ENCODE measurements at regions not wholly inside any gene's neighbourhood (a gene's known extent, or its start where the extent isn't known, plus 50 kb on each side); places are given as distances from the start of the nearest gene placed in this dataset.

DNA sequence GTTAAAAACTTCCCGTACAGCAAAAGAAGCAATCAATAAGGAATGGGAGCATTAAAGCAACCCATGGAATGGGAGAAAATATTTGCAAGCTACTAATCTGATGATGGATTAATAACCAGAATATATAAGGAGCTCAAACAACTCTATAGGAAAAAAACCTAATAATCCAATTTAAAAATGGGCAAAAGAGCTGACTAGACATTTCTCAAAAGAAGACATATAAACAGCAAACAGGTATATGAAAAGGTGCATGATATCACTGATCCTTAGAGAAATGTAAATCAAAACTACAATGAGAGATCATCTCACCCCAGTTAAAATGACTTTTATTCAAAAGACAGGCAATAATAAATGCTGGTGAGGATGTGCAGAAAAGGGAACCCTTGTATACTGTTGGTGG lies 52.7 kb upstream of the POU1F1 start:
- TF ChIP-seq, protein P1, sequence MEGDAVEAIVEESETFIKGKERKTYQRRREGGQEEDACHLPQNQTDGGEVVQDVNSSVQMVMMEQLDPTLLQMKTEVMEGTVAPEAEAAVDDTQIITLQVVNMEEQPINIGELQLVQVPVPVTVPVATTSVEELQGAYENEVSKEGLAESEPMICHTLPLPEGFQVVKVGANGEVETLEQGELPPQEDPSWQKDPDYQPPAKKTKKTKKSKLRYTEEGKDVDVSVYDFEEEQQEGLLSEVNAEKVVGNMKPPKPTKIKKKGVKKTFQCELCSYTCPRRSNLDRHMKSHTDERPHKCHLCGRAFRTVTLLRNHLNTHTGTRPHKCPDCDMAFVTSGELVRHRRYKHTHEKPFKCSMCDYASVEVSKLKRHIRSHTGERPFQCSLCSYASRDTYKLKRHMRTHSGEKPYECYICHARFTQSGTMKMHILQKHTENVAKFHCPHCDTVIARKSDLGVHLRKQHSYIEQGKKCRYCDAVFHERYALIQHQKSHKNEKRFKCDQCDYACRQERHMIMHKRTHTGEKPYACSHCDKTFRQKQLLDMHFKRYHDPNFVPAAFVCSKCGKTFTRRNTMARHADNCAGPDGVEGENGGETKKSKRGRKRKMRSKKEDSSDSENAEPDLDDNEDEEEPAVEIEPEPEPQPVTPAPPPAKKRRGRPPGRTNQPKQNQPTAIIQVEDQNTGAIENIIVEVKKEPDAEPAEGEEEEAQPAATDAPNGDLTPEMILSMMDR (IDR thresholded peaks at IDR 0.05; ENCODE audit: extremely low read depth in 1 of 2, insufficient read depth in 1 of 2, low read depth in 1 of 2, low read length in 2 of 2), result no peak
- no peak for TF ChIP-seq MYC (IDR thresholded peaks at IDR 0.05; ENCODE audit: low read depth, low read length)
- TF ChIP-seq, protein P2, sequence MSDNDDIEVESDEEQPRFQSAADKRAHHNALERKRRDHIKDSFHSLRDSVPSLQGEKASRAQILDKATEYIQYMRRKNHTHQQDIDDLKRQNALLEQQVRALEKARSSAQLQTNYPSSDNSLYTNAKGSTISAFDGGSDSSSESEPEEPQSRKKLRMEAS (IDR thresholded peaks at IDR 0.05; ENCODE audit: insufficient read depth, insufficient read length), result no peak
- TF ChIP-seq POLR2AphosphoS5 (IDR thresholded peaks at IDR 0.05; ENCODE audit: insufficient read depth, low read depth, low read length), result no peak
- no peak for TF ChIP-seq EZH2 (IDR thresholded peaks at IDR 0.05; ENCODE audit: borderline replicate concordance, low read depth, low read length, severe bottlenecking)
- no peak for TF ChIP-seq POLR2A (IDR thresholded peaks at IDR 0.05; ENCODE audit: low read depth, low read length)
- no peak for TF ChIP-seq JUN (IDR thresholded peaks at IDR 0.05; ENCODE audit: borderline replicate concordance, insufficient read depth, insufficient read length, low read depth)
